Vagina (tissue), 2 donors: ENCODE measurements at regions not wholly inside any gene's neighbourhood (a gene's known extent, or its start where the extent isn't known, plus 50 kb on each side); places are given as distances from the start of the nearest gene placed in this dataset.

Experiments
- CTCF ChIP-seq, 3 experiments: fragments of 450-650 bp in 2 of 3; fragments of 200-600 bp in 1 of 3; sonication (generic) in 1 of 3; IDR thresholded peaks; one replicate each; pipeline ENCODE4 v1.5.1; 2017 to 2019; ENCODE audit warnings: antibody characterized with exemption in 3 of 3, mild to moderate bottlenecking in 2 of 3, moderate library complexity in 2 of 3
- POLR2A ChIP-seq, 2 donors: fragments of 450-650 bp; IDR thresholded peaks; one replicate each; pipeline ENCODE4 v1.6.1; 2017; ENCODE audit warnings: antibody characterized with exemption in 2 of 2, mild to moderate bottlenecking in 2 of 2, moderate library complexity in 2 of 2
- POLR2AphosphoS5 ChIP-seq, 2 donors: sonication (generic); formaldehyde crosslinking; IDR thresholded peaks; one replicate each; pipeline ENCODE4 v1.9.0; 2017; ENCODE audit warnings: antibody characterized with exemption in 2 of 2, mild to moderate bottlenecking in 2 of 2, low read depth in 1 of 2; ENCODE audit not compliant: insufficient read depth in 1 of 2

- TF ChIP-seq POLR2A (IDR thresholded peaks at IDR 0.05) (no peak), CTCF (IDR thresholded peaks at IDR 0.05) (no peak), POLR2AphosphoS5 (IDR thresholded peaks at IDR 0.05; ENCODE audit: insufficient read depth in 1 of 2, low read depth in 1 of 2) (no peak)
Measured at GRCh38 chr15:61556037-61556648, 327.0 kb upstream of the RORA start.
